ENCODE measurements at regions not wholly inside any gene's neighbourhood (a gene's known extent, or its start where the extent isn't known, plus 50 kb on each side); places are given as distances from the start of the nearest gene placed in this dataset.

DNA sequence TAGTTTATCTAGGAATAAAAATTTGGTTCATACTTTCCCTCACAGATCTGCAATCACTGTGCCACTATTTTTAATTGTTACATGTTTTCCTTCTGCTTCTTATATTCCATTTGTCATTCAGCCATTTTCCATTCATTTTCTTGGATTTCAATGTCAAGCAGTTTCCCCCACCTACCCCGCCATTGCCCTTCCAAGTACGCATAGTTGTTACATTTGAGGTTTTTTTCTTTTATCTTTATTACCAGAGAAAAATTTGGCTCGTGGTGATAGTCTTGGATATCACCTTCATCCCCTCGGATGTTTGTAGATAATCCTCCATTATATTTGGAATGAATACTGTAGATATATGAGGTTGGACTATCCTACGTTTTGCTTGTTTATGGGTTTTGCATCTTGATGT lies 159.7 kb downstream of the CRPPA start:
- TF ChIP-seq POLR2A (IDR thresholded peaks at IDR 0.05) (no peak), CTCF (IDR thresholded peaks at IDR 0.05) (no peak)
